GM18498 (cell line): ENCODE measurements at regions not wholly inside any gene's neighbourhood (a gene's known extent, or its start where the extent isn't known, plus 50 kb on each side); places are given as distances from the start of the nearest gene placed in this dataset.

Source experiments
- ATAC-seq: cut with Tn5 transposase; IDR thresholded peaks from one replicate; pipeline ENCODE4 v1.9.1; 2021; ENCODE audit warnings: mild to moderate bottlenecking, moderate library complexity; ENCODE audit not compliant: unreplicated experiment

DNA sequence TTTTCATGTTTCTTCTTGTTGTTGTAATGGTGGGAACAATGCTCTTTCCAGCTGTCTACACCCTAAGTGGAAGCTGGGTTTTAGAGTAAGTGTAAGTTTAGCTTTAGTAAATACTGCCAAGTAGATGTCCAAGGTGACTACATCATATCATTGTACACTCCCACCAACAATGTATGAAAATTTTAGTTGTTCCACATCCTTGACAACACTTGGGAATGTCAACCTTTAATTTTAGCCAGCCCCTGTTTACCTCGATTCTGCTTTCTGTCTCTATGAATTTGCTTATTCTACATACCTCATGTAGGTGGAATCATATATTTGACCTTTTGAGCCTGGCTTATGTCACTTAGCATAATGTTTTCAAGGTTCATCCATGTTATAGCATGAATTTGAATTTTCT, 93.0 kb downstream of the MTPAP start:
- no peak for ATAC-seq

DNA sequence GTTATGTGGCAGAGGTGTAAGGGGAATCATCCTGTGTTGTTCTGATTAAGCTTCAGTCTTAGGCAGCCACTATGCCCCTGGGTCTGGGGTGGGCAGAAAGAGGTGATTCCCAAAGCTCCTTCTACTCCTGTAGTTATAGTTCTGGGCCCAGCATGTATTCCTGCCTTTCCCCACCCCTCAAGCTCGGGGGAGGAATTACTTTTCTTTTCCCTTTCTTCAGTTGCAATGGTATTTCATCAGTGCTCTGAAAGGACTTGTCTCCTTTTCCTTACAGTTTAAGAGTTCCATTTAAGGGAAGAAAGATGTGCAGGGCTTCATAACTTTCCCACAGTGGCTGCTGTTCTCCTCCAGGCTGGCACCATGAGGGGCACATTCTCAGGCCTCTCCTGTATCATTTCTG, 94.2 kb downstream of the MTPAP start:
- no peak for ATAC-seq

DNA sequence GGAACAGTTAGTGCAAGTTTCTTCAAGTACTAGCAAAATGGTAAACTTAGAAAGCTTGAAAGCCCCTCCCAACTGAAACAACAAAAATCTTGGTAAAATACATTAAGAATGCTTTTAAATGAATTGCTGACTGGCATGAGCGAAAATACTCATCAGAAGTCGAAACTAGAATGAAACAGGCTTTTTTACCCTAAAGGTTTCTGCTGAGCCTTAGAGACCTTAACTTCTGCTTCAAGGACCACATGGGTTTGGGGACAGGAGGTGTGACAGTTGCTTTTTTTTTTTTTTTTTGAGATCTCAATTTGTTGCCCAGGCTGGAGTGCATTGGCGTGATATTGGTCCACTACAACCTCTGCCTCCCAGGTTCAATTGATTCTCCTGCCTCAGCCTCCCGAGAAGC, 100.3 kb downstream of the MTPAP start:
- no peak for ATAC-seq

DNA sequence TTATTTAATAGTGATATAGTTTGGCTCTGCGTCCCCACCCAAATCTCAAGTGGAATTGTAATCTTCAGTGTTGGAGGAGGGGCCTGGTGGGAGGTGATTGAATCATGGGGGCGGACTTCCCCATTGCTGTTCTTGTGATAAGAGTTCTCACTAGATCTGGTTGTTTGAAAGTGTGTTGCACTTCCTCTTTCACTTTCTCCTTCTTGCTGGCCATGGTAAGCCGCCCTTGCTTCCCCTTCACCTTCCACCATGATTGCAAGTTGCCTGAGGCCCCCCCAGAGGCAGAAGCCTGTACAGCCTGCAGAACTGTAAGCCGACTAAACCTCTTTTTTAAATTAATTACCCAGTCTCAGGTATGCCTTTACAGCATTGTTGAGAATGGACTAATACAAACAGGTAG, 101.4 kb downstream of the MTPAP start:
- ATAC-seq, result no peak

DNA sequence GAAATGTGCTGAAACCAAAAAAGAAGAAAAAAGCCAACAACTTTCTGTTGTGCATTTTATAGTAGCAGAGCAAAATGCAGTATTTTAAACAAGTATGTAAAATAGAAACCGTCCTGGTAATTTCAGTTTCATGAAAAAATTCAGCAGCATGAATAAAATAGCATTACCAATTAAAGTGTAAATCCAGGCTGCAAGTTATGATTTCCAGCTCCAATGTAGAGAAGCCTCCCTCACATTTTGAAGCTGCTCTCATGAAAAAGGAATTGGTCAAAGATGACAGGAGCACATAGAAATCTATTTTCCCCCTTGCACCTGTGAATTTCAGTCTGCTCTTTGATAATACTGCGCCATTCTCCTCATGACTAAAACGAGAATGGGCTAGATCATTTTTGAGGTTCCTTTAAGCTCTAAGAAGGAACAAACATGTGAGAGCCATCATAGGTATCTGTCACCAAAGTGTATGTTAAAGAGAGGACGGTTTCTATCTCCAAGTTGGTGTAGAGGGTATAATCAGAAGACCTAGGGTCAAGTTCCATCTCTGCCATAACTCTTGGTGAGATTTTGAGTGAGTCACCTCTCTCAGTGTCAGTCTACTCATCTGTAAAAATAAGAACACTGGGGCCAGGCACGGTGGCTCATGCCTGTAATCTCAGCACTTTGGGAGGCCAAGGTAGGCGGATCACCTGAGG, 107.5 kb downstream of the MTPAP start:
- ATAC-seq, result no peak

DNA sequence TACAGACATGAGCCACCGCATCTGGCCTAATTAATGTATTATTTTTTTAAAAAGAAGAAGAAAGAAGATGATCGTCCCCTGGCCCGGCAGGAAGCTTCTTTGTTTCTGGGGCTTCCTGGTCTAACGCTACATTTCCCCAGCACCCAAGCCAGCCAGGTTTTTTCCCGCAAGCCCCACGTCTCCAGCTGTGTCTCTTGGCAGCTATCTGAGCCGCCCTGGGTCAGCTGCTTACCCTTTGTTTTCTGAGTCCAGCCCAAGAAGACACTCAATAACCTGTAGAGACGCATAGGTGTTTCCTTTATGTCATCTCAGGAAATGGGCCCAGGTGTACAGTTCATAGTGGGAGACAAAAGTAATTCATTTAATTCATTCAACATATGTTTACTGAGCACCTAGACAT, 110.2 kb downstream of the MTPAP start:
- ATAC-seq, result no peak

DNA sequence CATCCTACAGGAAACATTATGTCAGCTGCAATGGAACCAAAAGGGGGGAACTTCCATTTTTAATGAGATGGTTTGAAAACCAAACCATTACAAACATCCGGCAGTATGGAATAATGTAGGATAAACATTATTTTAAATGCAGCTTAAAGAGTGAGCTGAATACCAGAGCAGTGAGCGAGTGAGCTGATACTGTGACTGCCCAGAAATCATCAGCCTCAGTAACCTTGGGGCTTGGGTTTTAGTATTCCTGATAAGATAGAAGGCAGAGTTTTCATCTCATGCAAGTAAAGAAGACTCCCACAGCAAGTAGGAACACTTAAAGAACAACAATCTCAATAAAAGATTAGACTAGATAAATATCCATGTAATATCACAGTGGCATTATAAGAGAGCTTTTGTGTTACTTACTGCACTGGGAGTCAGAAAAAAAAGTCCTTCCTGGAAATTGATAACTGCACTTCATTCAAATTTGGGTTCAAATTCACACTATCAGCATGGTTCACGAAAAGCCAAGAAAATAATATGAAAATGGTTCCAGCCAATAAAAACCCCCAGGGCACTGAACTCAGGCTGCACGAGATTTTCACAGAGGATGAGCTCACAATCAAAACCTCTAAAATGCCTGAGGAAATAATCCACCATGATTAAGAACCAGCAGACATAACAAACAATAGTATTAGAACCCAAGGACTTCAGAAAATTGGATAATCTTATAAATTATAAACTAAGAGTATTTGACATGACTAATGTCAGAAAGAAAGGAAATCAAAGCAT, 115.7 kb downstream of the MTPAP start:
- no peak for ATAC-seq

DNA sequence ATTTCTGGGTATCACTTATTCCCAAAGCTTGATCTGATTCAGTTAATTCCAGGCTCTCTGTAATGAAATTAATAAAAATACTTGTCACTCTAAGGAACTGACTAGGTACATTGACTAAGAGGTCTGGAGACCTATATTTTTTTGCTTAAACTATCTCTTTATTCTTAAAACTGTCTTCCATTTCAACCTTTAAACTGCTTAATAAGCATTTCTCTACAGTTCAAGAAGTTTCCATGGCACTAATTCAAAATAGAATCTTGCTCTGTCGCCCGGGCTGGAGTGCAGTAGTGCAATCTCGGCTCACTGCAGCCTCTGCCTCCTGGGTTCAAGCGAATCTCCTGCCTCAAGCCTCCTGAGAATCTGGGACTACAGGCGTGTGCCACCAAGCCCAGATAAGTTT, 117.4 kb downstream of the MTPAP start:
- no peak for ATAC-seq

DNA sequence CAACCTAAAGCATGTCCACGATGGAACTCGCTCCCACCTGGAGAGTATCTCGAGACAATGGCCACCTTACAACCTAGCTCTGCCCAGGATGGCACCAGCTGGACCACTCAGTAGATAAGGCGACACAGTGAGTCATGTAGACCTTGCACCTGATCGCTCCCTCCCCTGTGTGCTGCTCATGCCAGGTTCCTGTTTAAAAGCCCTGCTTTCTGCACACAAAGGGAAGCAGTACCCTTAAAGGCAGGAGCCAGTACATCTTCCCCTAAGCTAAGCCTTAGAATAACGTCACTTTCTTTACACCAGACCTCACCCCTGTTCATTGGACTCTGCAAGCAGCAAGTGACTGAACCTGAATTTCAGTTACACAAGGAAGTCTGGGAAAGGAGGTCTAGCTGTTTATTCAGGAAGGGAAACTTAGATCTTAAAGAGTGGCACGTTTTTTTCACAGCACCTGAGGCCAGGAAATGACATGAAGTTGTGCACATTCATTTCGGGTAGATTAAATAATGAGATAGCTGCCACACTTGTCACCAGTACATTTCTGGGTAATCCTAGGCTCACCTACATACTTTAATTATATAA, 117.9 kb downstream of the MTPAP start:
- no peak for ATAC-seq

DNA sequence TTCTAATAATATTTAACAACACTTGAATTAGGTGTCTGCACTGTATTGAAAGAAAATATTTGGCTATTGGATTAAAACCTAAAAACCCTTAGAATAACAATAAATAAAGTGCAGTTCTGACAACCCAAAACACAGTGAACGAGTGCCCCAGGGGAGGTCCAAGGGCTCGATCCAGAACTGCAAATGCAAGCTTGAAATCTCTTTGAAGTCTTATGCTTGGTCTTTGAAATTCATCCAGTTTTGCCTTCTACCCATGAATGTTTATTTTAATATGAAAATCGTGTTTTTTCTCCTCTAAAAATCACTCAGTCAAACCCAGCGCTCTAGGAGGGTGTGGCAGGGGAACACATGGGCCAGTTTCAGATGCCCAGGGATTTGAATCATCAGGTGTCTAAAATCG, 119.5 kb downstream of the MTPAP start:
- no peak for ATAC-seq

DNA sequence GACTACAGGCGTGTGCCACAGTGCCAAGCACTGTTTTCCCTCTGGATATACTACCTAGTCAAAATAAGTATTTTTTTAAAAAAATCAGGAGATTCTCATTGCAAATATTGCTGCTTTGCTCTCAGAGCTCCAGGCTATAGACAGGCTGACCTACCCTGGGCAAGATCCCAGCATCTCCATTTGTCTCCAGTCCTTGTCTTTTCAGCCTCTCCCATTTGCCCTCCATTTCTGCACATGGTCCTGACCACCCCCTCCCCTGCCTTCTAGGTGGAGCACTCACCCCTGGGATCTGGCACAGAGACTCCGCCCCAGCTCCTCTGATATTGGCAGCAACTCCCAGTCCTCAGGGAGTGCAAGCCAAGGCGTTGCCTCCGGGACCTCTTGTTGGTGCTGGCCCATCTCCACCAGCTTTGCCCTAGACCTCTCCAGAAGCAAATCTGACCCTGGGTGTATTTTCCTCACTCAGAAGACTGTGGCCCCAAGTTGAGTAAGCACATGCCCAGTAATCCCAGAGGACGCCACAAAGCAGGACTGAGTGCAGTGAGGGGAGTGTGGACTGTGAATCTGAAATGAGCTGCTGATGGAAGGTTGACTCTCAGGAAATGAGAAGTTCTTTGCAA, 120.6 kb downstream of the MTPAP start:
- no peak for ATAC-seq

DNA sequence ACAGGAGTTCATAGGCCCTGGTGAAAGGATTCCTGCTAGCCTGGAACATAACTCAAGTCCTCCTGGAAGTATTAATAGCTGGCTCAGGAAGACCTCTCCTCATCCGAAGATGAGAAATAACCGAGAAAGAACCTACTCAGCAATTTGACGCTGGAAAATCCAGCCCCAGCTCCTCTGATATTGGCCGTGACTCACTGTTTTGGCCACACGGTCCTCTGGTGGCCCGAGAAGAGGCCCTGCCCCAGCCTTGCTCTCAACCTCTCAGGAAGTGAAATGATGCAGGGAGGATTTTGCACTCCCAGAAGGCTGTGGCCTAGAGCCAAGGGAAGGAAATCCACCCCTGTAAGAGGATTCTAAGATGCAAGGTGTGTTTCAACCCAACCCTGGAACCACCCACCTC, 121.6 kb downstream of the MTPAP start:
- ATAC-seq, result no peak

DNA sequence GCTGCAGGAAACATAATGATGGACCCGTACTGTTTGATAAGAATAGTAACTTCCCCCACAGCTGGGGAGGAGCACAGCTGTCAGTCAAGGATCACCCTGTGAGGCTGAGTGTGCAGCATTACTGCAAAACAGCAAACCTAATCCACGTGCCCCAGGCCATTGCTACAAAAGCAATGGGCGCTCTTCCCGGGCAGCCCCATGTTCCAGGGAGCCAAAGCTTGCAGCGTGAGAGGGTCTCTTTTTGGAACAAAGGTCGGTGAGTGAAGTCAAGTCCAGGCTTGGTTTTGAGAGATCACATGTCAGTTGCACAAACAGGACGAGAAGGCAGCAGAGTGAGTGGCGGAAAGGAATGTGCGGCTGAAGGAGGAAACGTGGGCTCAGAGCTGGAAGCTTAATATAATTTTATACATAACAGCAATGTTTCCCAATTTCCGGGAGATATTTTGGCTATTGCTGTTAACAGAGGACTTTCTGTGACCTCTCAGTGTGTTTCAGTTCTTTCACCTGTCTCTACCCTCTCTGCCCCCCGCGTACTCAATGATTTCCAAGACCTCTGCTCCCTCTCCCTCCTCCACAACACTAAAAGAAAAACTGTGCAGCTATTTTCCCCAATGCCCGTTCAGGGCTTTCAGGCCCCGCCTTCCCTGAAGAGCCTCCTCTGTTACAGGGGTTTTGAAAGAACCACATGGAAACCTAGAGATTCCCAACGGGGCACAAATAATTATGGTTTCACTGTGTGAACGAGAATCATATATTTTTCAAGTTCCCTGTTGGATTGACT, 128.9 kb downstream of the MTPAP start:
- ATAC-seq, result no peak

DNA sequence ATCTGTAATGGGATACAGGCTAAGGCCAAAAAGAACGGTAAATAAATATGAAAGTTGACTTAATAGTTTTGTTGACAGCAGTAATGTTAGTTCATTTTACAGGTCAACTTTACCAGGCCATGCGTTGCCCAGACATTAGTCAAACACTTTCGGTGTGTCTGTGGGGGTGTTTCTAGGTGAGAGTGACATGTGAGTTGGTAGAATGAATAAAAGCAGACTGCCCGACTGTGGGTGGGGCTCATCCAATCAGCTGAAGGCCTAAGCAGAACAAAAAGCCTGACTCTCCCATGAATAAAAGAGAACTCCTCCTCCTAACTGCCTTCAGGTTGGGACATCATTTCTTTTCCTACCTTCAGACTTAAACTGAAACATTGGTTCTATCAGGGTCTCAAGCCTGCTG, 132.3 kb downstream of the MTPAP start:
- ATAC-seq, result no peak

DNA sequence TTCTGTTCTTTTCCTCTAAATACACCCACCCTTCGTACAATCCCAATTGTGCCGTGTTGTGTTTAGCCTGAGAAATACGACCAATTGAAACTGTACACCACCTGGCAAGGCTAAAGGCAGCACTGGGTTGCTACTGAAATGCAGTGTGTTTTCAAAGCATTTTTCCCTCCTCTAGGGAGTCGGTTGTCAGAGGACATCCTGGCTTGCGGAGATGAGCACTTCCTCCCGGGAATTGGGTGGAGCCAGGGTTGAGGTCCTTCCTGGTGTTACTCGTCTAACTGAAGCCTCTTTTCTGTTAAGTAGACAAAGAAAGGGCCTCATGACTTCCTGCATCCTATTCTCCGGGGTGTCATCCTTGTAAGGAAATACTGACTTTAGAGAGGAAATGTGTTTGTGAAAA, 133.5 kb downstream of the MTPAP start:
- ATAC-seq, result no peak

DNA sequence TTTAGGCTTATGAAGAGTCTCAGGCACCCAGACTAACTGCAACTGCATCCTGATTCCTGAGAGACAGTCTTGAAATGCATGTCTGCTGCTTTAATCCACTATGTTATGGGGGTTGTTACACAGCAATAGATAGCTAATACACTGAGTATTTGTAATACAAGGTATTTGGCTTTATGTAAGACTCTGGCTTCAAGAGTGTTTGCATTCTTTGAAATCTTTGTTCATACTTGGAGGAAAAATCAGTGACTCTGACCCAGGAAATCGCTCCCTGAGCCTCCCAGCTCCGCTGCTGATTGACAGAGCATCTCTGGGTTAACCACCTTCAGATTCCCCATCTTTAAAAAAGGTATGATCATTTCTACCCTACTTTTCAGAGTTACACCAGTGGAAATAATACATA, 133.9 kb downstream of the MTPAP start:
- no peak for ATAC-seq

DNA sequence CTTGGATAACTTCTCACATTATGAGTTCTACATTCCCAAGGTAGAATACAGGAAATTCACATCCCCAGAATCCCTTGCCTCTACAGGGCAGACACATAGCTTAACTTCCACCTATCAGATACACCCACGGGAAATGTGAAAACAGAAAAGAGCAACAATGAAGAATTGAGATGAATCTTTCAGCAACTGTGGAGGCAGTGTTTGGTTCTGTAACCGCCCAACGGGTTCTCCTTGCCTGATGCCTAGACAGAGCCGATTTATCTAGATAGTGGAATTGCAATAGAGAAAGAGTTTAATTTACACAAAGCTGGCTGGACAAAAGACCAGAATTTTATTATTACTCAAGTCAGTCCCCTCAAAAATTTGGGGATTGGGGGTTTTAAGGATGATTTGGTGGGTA, 138.8 kb downstream of the MTPAP start:
- ATAC-seq, result no peak

DNA sequence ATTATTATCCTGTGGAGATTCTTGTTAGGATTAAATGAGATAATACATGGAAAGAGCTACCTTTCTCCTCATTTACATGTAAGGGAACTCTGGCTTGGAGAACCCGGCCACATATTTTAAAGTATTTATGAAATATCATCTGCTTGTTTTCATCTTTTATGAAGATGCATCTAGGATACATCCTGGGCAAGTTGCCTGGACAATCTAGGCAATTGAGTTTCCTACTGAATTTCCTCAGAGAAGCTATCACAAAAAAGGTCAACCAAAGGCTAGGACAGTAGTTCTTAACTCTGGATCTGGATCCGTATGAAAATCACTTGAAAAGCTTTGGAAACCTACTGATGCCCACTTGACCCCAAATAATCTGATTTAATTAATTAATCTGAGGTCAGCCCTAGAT, 140.7 kb downstream of the MTPAP start:
- no peak for ATAC-seq

DNA sequence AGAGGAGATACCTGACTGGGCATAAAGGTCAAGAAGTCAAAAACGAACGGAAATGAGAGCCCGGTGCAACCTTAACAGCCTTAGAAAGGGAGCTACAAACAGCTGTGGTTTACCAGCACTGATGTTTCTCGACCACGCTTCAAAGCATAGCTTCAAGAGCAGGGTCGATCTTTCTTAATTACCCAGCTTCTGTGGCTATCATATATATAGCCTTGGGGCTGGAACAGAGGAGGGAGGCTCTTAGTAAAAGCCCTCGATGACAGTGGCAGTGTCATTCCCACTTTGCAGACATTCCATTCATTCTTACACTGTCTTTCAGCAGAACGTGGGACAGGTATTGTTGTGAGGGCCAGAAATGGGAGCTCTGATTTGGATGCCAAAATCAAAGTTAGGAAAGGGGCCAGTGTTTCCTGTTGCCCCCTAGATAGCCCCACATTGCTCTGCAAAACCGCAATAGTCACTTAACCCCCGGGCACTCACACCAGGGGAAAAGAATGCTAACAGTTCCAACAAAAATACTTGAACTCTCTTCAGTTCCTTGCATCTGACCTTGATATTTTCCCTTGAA, 141.5 kb downstream of the MTPAP start:
- no peak for ATAC-seq

DNA sequence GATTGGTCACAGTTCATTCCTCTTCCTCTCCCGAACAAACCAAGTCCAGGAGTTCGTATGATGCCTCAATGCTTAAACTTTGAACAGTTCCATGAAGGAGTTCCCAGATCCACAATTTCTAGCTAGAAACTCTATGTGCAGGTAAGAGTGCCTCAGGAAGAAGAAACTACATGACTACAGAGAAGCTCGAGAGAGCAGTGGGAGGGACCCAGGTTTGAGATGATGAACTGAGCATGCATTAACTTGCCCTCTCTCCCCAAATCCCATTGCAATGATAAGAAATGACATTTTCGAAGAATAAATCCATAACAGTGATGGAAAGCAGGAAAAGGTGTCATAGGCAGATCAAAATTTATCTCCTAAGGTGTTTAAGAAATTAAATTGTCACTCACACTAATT, 140.6 kb upstream of the JCAD start:
- no peak for ATAC-seq
